ENCODE measurements at regions not wholly inside any gene's neighbourhood (a gene's known extent, or its start where the extent isn't known, plus 50 kb on each side); places are given as distances from the start of the nearest gene placed in this dataset.

DNA sequence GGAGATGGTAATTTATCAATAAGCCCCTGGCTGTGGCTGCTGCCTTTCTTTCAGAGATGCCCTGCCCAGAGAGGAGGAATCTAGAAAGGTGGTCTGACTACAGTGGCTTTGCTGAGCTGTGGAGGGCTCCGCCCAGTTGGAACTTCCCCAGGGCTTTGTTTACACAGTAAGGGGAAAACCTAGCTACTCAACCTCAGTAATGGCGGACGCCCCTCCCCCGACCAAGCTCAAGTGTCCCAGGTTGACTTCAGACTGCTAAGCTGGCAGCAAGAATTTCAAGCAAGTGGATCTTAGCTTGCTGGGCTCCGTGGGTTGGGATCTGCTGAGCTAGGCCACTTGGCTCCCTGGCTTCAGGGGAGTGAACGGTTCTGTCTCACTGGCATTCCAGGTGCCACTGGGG lies 865.4 kb upstream of the ACO1 start (continued):
- TF ChIP-seq, protein P1, sequence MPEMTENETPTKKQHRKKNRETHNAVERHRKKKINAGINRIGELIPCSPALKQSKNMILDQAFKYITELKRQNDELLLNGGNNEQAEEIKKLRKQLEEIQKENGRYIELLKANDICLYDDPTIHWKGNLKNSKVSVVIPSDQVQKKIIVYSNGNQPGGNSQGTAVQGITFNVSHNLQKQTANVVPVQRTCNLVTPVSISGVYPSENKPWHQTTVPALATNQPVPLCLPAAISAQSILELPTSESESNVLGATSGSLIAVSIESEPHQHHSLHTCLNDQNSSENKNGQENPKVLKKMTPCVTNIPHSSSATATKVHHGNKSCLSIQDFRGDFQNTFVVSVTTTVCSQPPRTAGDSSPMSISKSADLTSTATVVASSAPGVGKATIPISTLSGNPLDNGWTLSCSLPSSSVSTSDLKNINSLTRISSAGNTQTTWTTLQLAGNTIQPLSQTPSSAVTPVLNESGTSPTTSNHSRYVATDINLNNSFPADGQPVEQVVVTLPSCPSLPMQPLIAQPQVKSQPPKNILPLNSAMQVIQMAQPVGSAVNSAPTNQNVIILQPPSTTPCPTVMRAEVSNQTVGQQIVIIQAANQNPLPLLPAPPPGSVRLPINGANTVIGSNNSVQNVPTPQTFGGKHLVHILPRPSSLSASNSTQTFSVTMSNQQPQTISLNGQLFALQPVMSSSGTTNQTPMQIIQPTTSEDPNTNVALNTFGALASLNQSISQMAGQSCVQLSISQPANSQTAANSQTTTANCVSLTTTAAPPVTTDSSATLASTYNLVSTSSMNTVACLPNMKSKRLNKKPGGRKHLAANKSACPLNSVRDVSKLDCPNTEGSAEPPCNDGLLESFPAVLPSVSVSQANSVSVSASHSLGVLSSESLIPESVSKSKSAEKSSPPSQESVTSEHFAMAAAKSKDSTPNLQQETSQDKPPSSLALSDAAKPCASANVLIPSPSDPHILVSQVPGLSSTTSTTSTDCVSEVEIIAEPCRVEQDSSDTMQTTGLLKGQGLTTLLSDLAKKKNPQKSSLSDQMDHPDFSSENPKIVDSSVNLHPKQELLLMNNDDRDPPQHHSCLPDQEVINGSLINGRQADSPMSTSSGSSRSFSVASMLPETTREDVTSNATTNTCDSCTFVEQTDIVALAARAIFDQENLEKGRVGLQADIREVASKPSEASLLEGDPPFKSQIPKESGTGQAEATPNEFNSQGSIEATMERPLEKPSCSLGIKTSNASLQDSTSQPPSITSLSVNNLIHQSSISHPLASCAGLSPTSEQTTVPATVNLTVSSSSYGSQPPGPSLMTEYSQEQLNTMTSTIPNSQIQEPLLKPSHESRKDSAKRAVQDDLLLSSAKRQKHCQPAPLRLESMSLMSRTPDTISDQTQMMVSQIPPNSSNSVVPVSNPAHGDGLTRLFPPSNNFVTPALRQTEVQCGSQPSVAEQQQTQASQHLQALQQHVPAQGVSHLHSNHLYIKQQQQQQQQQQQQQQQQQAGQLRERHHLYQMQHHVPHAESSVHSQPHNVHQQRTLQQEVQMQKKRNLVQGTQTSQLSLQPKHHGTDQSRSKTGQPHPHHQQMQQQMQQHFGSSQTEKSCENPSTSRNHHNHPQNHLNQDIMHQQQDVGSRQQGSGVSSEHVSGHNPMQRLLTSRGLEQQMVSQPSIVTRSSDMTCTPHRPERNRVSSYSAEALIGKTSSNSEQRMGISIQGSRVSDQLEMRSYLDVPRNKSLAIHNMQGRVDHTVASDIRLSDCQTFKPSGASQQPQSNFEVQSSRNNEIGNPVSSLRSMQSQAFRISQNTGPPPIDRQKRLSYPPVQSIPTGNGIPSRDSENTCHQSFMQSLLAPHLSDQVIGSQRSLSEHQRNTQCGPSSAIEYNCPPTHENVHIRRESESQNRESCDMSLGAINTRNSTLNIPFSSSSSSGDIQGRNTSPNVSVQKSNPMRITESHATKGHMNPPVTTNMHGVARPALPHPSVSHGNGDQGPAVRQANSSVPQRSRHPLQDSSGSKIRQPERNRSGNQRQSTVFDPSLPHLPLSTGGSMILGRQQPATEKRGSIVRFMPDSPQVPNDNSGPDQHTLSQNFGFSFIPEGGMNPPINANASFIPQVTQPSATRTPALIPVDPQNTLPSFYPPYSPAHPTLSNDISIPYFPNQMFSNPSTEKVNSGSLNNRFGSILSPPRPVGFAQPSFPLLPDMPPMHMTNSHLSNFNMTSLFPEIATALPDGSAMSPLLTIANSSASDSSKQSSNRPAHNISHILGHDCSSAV (CRISPR knock-in tag; IDR thresholded peaks at IDR 0.05; ENCODE audit: borderline replicate concordance) = no peak
- TF ChIP-seq ZNF83 (CRISPR knock-in tag; IDR thresholded peaks at IDR 0.05; ENCODE audit: borderline replicate concordance) (no peak), E2F2 (CRISPR knock-in tag; IDR thresholded peaks at IDR 0.05; ENCODE audit: borderline replicate concordance) (no peak), ZNF350 (CRISPR knock-in tag; IDR thresholded peaks at IDR 0.05; ENCODE audit: borderline replicate concordance, low read depth) (no peak), ZNF577 (CRISPR knock-in tag; IDR thresholded peaks at IDR 0.05; ENCODE audit: borderline replicate concordance, low read depth) (no peak), HES4 (CRISPR knock-in tag; IDR thresholded peaks at IDR 0.05; ENCODE audit: borderline replicate concordance) (no peak), JDP2 (CRISPR knock-in tag; IDR thresholded peaks at IDR 0.05; ENCODE audit: borderline replicate concordance) (no peak)
